Keratinocyte (primary cell): ENCODE measurements at regions not wholly inside any gene's neighbourhood (a gene's known extent, or its start where the extent isn't known, plus 50 kb on each side); places are given as distances from the start of the nearest gene placed in this dataset.

Source experiments
- DNase-seq: peaks from one replicate; pipeline ENCODE4 v3.0.0-alpha.2; 2011; ENCODE audit warnings: low read depth, missing footprints, low spot score
- FAIRE-seq: peaks from 2 replicates; lab custom pipeline; 2011; peaks lifted over from hg19 to GRCh38; lab: Jason Lieb, UNC
- H2AFZ ChIP-seq: 2 replicates; pipeline ENCODE4 v1.6.0; 2012; ENCODE audit warnings: low read length, control low read depth, inconsistent platforms; ENCODE audit not compliant: control insufficient read depth
- H3K27ac ChIP-seq: 2 replicates; pipeline ENCODE4 v1.5.1; 2011; ENCODE audit warnings: low read length; ENCODE audit not compliant: control insufficient read depth, insufficient read depth
- H3K27me3 ChIP-seq: 3 replicates; pipeline ENCODE4 v1.6.0; 2011; ENCODE audit warnings: low read length; ENCODE audit not compliant: control insufficient read depth, insufficient read depth; ENCODE audit errors: extremely low read depth
- H3K36me3 ChIP-seq, 2 experiments: 2 replicates in 1 of 2; 3 replicates in 1 of 2; pipeline ENCODE4 v1.5.1; 2011; ENCODE audit warnings: low read length in 2 of 2, mild to moderate bottlenecking in 1 of 2; ENCODE audit not compliant: control insufficient read depth in 2 of 2, insufficient read depth in 2 of 2; ENCODE audit errors: extremely low read depth in 1 of 2
- H3K4me1 ChIP-seq: 3 replicates; pipeline ENCODE4 v1.5.1; 2011; ENCODE audit warnings: low read length; ENCODE audit not compliant: control insufficient read depth, insufficient read depth; ENCODE audit errors: extremely low read depth
- H3K4me2 ChIP-seq: 3 replicates; pipeline ENCODE4 v1.6.0; 2011; ENCODE audit warnings: low read depth, low read length; ENCODE audit not compliant: control insufficient read depth, insufficient read depth; ENCODE audit errors: extremely low read depth
- H3K4me3 ChIP-seq, 3 experiments: fragments of 200-600 bp in 1 of 3; sonication (generic) in 1 of 3; 2 replicates in 2 of 3; 3 replicates in 1 of 3; pipeline ENCODE4 v1.5.1; 2011 to 2016; ENCODE audit warnings: low read length in 3 of 3, mild to moderate bottlenecking in 3 of 3, control low read depth in 2 of 3, inconsistent platforms in 1 of 3, low read depth in 1 of 3, mixed read lengths in 1 of 3, mixed run types in 1 of 3, moderate library complexity in 1 of 3; ENCODE audit not compliant: control insufficient read depth in 2 of 3, insufficient read depth in 2 of 3; ENCODE audit errors: extremely low read depth in 1 of 3
- H3K79me2 ChIP-seq: 2 replicates; pipeline ENCODE4 v1.6.0; 2012; ENCODE audit warnings: low read length; ENCODE audit not compliant: control insufficient read depth, insufficient read depth
- H3K9ac ChIP-seq: 3 replicates; pipeline ENCODE4 v1.6.0; 2011; ENCODE audit warnings: low read length; ENCODE audit not compliant: control insufficient read depth, insufficient read depth; ENCODE audit errors: extremely low read depth
- H3K9me1 ChIP-seq: 3 replicates; pipeline ENCODE4 v1.6.0; 2011; ENCODE audit warnings: low read length; ENCODE audit not compliant: control insufficient read depth, insufficient read depth; ENCODE audit errors: extremely low read depth
- H3K9me3 ChIP-seq: 2 replicates; pipeline ENCODE4 v1.5.1; 2012; ENCODE audit warnings: low read depth, low read length; ENCODE audit not compliant: control insufficient read depth
- H4K20me1 ChIP-seq: 3 replicates; pipeline ENCODE4 v1.6.0; 2011; ENCODE audit warnings: low read length; ENCODE audit not compliant: control insufficient read depth, insufficient read depth; ENCODE audit errors: extremely low read depth
- EZH2 ChIP-seq: IDR thresholded peaks from one replicate; pipeline ENCODE4 v1.6.1; 2012; ENCODE audit warnings: inconsistent platforms, mild to moderate bottlenecking, low read length, moderate library complexity
- dilution Hi-C: fragments of 300-500 bp; cut with MboI; formaldehyde crosslinking; loops from one replicate; pipeline ENCODE4 v1.7.0; 2020; ENCODE audit warnings: low sequenced_read_pairs; ENCODE audit not compliant: extremely low pct_ligation_motif_present
- TF ChIP-seq, protein P1 (sequence below), 3 experiments: IDR thresholded peaks in 1 of 3; conservative IDR thresholded peaks in 1 of 3; optimal IDR thresholded peaks in 1 of 3; 2 replicates in 2 of 3; 3 replicates in 1 of 3; pipeline versions ENCODE3 to v1.5.1; 2011; ENCODE audit warnings: low read length in 3 of 3, mild to moderate bottlenecking in 3 of 3, moderate library complexity in 2 of 3, control low read depth in 1 of 3, inconsistent platforms in 1 of 3; ENCODE audit not compliant: insufficient read depth in 2 of 3; ENCODE audit errors: extremely low read depth in 1 of 3

DNA sequence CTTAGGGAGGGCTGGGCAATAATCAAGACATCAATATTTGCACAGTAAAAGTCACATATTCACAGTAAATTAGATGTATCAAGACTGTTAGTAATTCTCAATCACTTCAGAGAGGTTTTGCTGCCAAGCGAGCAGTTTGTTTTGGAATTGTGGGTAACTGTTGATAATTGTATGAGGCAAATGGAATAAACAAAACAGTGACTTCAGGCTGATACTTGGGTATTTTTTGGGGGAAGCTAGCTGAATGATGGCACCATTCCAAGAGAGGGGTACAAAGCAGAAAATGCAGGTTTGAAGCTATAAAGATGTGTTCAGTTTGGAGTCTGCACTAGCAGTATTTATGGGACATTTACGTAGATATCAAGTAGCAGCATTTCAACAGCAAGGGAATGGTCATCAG is 232.8 kb upstream of the ATP2B1 start:
- FAIRE-seq, result no peak
- H3K4me2 ChIP-seq, result no peak overlapping the region

DNA sequence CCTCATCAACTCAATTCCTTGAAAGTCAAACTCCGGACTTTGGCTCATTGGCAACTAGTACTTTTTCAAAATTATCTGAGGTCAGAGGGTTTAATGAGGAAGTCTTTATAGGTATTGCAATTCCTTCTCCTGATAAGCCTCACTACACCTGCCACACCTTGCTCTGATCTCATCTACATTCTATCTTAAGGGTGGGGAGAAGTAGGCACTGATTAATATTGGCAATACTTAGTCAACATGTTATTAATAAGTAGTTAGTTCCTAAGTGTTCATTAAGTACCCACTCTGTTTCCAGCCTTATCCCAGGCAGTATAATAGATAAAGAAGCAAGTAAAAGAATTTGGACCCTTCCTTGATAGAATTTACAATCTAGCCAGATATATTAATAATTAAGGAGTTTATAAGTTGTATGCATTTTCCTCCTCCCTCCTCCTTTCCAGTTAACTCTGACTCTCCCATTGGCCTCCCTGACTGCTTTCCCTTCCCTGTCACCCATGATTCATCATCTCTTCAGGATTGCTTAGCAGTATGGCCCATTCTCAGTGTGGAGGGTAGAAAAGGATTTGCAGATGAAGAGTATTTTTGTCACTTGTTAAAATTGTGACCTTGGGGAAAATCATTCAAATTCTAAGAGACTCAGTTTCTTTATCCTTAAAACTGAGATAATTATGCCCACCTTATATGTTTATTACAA is 231.0 kb upstream of the ATP2B1 start:
- no peak for FAIRE-seq
- no peaks in the 10 kb centered on the region for H3K27me3 ChIP-seq
- no peak for TF ChIP-seq EZH2
- TF ChIP-seq, protein P1, sequence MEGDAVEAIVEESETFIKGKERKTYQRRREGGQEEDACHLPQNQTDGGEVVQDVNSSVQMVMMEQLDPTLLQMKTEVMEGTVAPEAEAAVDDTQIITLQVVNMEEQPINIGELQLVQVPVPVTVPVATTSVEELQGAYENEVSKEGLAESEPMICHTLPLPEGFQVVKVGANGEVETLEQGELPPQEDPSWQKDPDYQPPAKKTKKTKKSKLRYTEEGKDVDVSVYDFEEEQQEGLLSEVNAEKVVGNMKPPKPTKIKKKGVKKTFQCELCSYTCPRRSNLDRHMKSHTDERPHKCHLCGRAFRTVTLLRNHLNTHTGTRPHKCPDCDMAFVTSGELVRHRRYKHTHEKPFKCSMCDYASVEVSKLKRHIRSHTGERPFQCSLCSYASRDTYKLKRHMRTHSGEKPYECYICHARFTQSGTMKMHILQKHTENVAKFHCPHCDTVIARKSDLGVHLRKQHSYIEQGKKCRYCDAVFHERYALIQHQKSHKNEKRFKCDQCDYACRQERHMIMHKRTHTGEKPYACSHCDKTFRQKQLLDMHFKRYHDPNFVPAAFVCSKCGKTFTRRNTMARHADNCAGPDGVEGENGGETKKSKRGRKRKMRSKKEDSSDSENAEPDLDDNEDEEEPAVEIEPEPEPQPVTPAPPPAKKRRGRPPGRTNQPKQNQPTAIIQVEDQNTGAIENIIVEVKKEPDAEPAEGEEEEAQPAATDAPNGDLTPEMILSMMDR (optimal IDR thresholded peaks at IDR 0.05 in 1 of 3, IDR thresholded peaks at IDR 0.05 in 1 of 3, conservative IDR thresholded peaks at IDR 0.05 in 1 of 3; ENCODE audit: extremely low read depth in 1 of 3, insufficient read depth in 2 of 3, low read length in 3 of 3), result no peak
- no peaks in the 10 kb centered on the region for H3K9me3 ChIP-seq
- H3K4me2 ChIP-seq, result no peak overlapping the region
- dilution Hi-C loops, result no loop called here
- H3K9ac ChIP-seq, result no peak overlapping the region
- no peaks in the 10 kb centered on the region for H3K4me1 ChIP-seq
- no peaks in the 10 kb centered on the region for H3K9me1 ChIP-seq
- H3K27ac ChIP-seq, result no peak overlapping the region
- H4K20me1 ChIP-seq, result no peaks in the 10 kb centered on the region
- DNase-seq, result no peak
- no peak overlapping the region for H3K4me3 ChIP-seq
- H3K79me2 ChIP-seq, result no peaks in the 10 kb centered on the region
- H2AFZ ChIP-seq, result no peak overlapping the region
- H3K36me3 ChIP-seq, result no peaks in the 10 kb centered on the region

More for the DNA sequence above, 232.8 kb upstream of the ATP2B1 start:
- no peak overlapping the region for H3K9ac ChIP-seq
- H3K9me3 ChIP-seq, result no peaks in the 10 kb centered on the region
- H3K9me1 ChIP-seq, result no peaks in the 10 kb centered on the region
- no peaks in the 10 kb centered on the region for H3K79me2 ChIP-seq
- no peaks in the 10 kb centered on the region for H3K27me3 ChIP-seq
- H3K4me1 ChIP-seq, result no peaks in the 10 kb centered on the region
- TF ChIP-seq EZH2, result no peak
- TF ChIP-seq, protein P1 (optimal IDR thresholded peaks at IDR 0.05 in 1 of 3, IDR thresholded peaks at IDR 0.05 in 1 of 3, conservative IDR thresholded peaks at IDR 0.05 in 1 of 3; ENCODE audit: extremely low read depth in 1 of 3, insufficient read depth in 2 of 3, low read length in 3 of 3), result no peak
- no peaks in the 10 kb centered on the region for H4K20me1 ChIP-seq
- dilution Hi-C loops, result no loop called here
- H3K4me3 ChIP-seq, result no peak overlapping the region
- H3K36me3 ChIP-seq, result no peaks in the 10 kb centered on the region
- no peak overlapping the region for H3K27ac ChIP-seq
- no peak for DNase-seq
- H2AFZ ChIP-seq, result no peak overlapping the region
